ENCODE measurements at regions not wholly inside any gene's neighbourhood (a gene's known extent, or its start where the extent isn't known, plus 50 kb on each side); places are given as distances from the start of the nearest gene placed in this dataset.

DNA sequence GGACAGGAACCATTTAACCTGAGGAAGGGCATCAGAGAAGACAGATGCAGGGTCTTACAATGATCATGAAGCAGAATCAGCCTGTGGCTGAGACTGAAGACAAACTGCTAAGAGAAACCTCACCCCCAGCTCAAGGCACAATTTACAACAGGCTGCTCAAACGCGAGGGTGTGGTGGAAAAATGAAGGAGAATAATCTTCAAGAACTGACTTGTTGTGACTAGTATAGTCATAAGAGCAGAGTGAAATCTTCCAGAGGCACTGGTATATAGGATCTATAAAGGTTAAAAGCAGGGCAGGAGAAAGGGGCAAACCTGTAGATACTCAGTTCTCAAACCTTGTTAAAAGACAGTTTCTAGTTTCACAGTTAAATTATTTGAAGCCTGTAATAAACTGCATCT, 1155.8 kb upstream of the TMEFF2 start:
- Histone ChIP-seq H3K4me3 (no peak overlapping the region), H3K27ac (no peak overlapping the region), H3K27me3 (no peaks in the 10 kb centered on the region), H3K36me3 (no peaks in the 10 kb centered on the region), H3K9me3 (no peaks in the 10 kb centered on the region), H3K4me1 (no peaks in the 10 kb centered on the region)
- TF ChIP-seq POLR2AphosphoS5 (IDR thresholded peaks at IDR 0.05) (no peak), POLR2A (IDR thresholded peaks at IDR 0.05) (no peak), CTCF (IDR thresholded peaks at IDR 0.05) (no peak), EP300 (IDR thresholded peaks at IDR 0.05) (no peak)
- no peak for DNase-seq (ENCODE audit: low spot score in 2 of 2)
- 44% methylated on average over 2 of the region's 2 CpGs for WGBS

DNA sequence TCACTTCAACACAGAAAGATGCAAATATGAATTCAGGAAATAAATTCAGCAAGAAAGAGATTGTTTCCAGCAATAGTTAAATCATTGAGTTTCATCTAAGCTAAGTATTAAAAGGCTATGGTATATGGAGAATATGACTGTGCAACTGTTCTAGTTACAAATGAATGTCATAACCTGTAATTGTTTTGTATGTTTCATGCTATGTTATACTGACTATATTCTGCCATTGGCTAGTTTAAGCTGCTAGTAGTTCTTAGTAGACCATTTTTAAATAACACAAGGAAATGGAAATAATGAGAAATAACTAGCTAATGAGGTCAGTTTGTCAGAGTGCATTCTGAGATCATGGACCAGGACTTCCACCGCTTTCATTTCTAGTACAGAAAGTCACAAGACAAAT, 1154.9 kb upstream of the TMEFF2 start:
- WGBS: 86% methylated on average over 1 of the region's 1 CpG
- no peak for TF ChIP-seq POLR2AphosphoS5 (IDR thresholded peaks at IDR 0.05)
- no peak for TF ChIP-seq POLR2A (IDR thresholded peaks at IDR 0.05)
- no peak for TF ChIP-seq EP300 (IDR thresholded peaks at IDR 0.05)
- TF ChIP-seq CTCF (IDR thresholded peaks at IDR 0.05): no peak

GRCh38 chr2:193348055-193348454, 1153.3 kb upstream of the TMEFF2 start:
- H3K4me1 ChIP-seq: no peaks in the 10 kb centered on the region
- H3K9me3 ChIP-seq: no peaks in the 10 kb centered on the region
- no peaks in the 10 kb centered on the region for H3K36me3 ChIP-seq
- 86% methylated on average over 2 of the region's 2 CpGs for WGBS
- DNase-seq (ENCODE audit: low spot score in 2 of 2): no peak
- peak overlapping the region; percentile 35 for H3K4me3 ChIP-seq
- TF ChIP-seq EP300 (IDR thresholded peaks at IDR 0.05): no peak
- TF ChIP-seq CTCF (IDR thresholded peaks at IDR 0.05): no peak
- no peak for TF ChIP-seq POLR2A (IDR thresholded peaks at IDR 0.05)
- no peak for TF ChIP-seq POLR2AphosphoS5 (IDR thresholded peaks at IDR 0.05)
- H3K27ac ChIP-seq: no peak overlapping the region
- H3K27me3 ChIP-seq: no peaks in the 10 kb centered on the region

More for the DNA sequence above, 1154.9 kb upstream of the TMEFF2 start:
- no peak overlapping the region for H3K27ac ChIP-seq
- H3K36me3 ChIP-seq: no peaks in the 10 kb centered on the region
- no peak overlapping the region for H3K4me3 ChIP-seq
- H3K27me3 ChIP-seq: no peaks in the 10 kb centered on the region
- no peaks in the 10 kb centered on the region for H3K9me3 ChIP-seq
- H3K4me1 ChIP-seq: no peaks in the 10 kb centered on the region
- DNase-seq (ENCODE audit: low spot score in 2 of 2): no peak

GRCh38 chr2:193336781-193337180, 1142.0 kb upstream of the TMEFF2 start:
- TF ChIP-seq POLR2A (IDR thresholded peaks at IDR 0.05): no peak
- no peak for TF ChIP-seq POLR2AphosphoS5 (IDR thresholded peaks at IDR 0.05)
- no peak for TF ChIP-seq EP300 (IDR thresholded peaks at IDR 0.05)
- no peak for TF ChIP-seq CTCF (IDR thresholded peaks at IDR 0.05)
- Histone ChIP-seq H3K36me3 (no peaks in the 10 kb centered on the region), H3K4me3 (no peak overlapping the region), H3K9me3 (no peaks in the 10 kb centered on the region), H3K4me1 (no peaks in the 10 kb centered on the region), H3K27ac (no peak overlapping the region), H3K27me3 (no peaks in the 10 kb centered on the region)
- 60% methylated on average over 1 of the region's 1 CpG for WGBS
- no peak for DNase-seq (ENCODE audit: low spot score in 2 of 2)

- no peaks in the 10 kb centered on the region for H3K27me3 ChIP-seq
- H3K36me3 ChIP-seq: no peaks in the 10 kb centered on the region
- no peaks in the 10 kb centered on the region for H3K9me3 ChIP-seq
- no peaks in the 10 kb centered on the region for H3K4me1 ChIP-seq
- DNase-seq (ENCODE audit: low spot score in 2 of 2): no peak
- WGBS: 92% methylated on average over 1 of the region's 1 CpG
- H3K4me3 ChIP-seq: no peak overlapping the region
- TF ChIP-seq POLR2A (IDR thresholded peaks at IDR 0.05) (no peak), POLR2AphosphoS5 (IDR thresholded peaks at IDR 0.05) (no peak), CTCF (IDR thresholded peaks at IDR 0.05) (no peak), EP300 (IDR thresholded peaks at IDR 0.05) (no peak)
- no peak overlapping the region for H3K27ac ChIP-seq
Measured at GRCh38 chr2:193334401-193334800, 1139.7 kb upstream of the TMEFF2 start.

Measured in suprapubic skin (tissue), 4 donors.